H9 (cell line): ENCODE measurements at regions not wholly inside any gene's neighbourhood (a gene's known extent, or its start where the extent isn't known, plus 50 kb on each side); places are given as distances from the start of the nearest gene placed in this dataset.

Experiments
- DNase-seq: peaks from one replicate; pipeline ENCODE4 v3.0.0-alpha.2; 2017
- H2AFZ ChIP-seq: one replicate; pipeline ENCODE4 v1.6.1; 2013; ENCODE audit warnings: mild to moderate bottlenecking, low read length, control low read depth, moderate library complexity
- H2AK5ac ChIP-seq: 2 replicates; pipeline ENCODE4 v1.6.1; 2013; ENCODE audit warnings: low read length, control low read depth, mixed read lengths; ENCODE audit not compliant: insufficient read length
- H2BK120ac ChIP-seq: one replicate; pipeline ENCODE4 v1.6.1; 2013; ENCODE audit warnings: low read depth, mild to moderate bottlenecking, low read length, control low read depth, inconsistent platforms; ENCODE audit not compliant: poor library complexity, severe bottlenecking
- H2BK12ac ChIP-seq: 2 replicates; pipeline ENCODE4 v1.6.1; 2013; ENCODE audit warnings: low read length, control low read depth, mixed read lengths, low read depth; ENCODE audit not compliant: insufficient read length
- H2BK15ac ChIP-seq: 2 replicates; pipeline ENCODE4 v1.6.1; 2013; ENCODE audit warnings: low read depth, low read length, control low read depth
- H2BK20ac ChIP-seq: one replicate; pipeline ENCODE4 v1.6.1; 2013; ENCODE audit warnings: low read depth, mild to moderate bottlenecking, low read length, control low read depth, inconsistent platforms; ENCODE audit not compliant: poor library complexity, severe bottlenecking
- H2BK5ac ChIP-seq: 2 replicates; pipeline ENCODE4 v1.6.1; 2013; ENCODE audit warnings: low read length, control low read depth, mixed read lengths; ENCODE audit not compliant: insufficient read length
- H3K14ac ChIP-seq: 2 replicates; pipeline ENCODE4 v1.6.1; 2013; ENCODE audit warnings: low read length, control low read depth; ENCODE audit not compliant: insufficient read depth
- H3K18ac ChIP-seq: 2 replicates; pipeline ENCODE4 v1.6.1; 2013; ENCODE audit warnings: low read depth, mild to moderate bottlenecking, mixed read lengths, low read length, control low read depth; ENCODE audit not compliant: insufficient read length
- H3K23ac ChIP-seq: 2 replicates; pipeline ENCODE4 v1.6.1; 2013; ENCODE audit warnings: low read length, control low read depth, mixed read lengths, low read depth; ENCODE audit not compliant: insufficient read length
- H3K23me2 ChIP-seq: 2 replicates; pipeline ENCODE4 v1.6.1; 2013; ENCODE audit warnings: low read depth, mild to moderate bottlenecking, mixed read lengths, low read length, control low read depth; ENCODE audit not compliant: insufficient read length, poor library complexity, severe bottlenecking
- H3K27ac ChIP-seq: 2 replicates; pipeline ENCODE4 v1.5.1; 2013; ENCODE audit warnings: low read length, control low read depth, mixed read lengths, low read depth; ENCODE audit not compliant: insufficient read length
- H3K27me3 ChIP-seq: 2 replicates; pipeline ENCODE4 v1.6.1; 2013; ENCODE audit warnings: low read length, control low read depth, inconsistent platforms; ENCODE audit not compliant: insufficient read depth
- H3K4ac ChIP-seq: 2 replicates; pipeline ENCODE4 v1.6.1; 2013; ENCODE audit warnings: low read depth, mild to moderate bottlenecking, control low read depth, inconsistent platforms, low read length, moderate library complexity
- H3K4me1 ChIP-seq: 2 replicates; pipeline ENCODE4 v1.6.1; 2013; ENCODE audit warnings: low read length, control low read depth, inconsistent platforms; ENCODE audit not compliant: insufficient read depth
- H3K4me2 ChIP-seq: 2 replicates; pipeline ENCODE4 v1.6.1; 2013; ENCODE audit warnings: low read length, control low read depth, mixed read lengths; ENCODE audit not compliant: insufficient read length, insufficient read depth
- H3K56ac ChIP-seq: 2 replicates; pipeline ENCODE4 v1.6.1; 2013; ENCODE audit warnings: low read depth, mild to moderate bottlenecking, mixed read lengths, low read length, control low read depth; ENCODE audit not compliant: insufficient read length
- H3K79me1 ChIP-seq: 2 replicates; pipeline ENCODE4 v1.6.1; 2013; ENCODE audit warnings: low read depth, mild to moderate bottlenecking, moderate library complexity, low read length, control low read depth, inconsistent platforms; ENCODE audit not compliant: insufficient read depth, poor library complexity, severe bottlenecking
- H3K79me2 ChIP-seq: 2 replicates; pipeline ENCODE4 v1.6.1; 2013; ENCODE audit warnings: low read length, control low read depth, inconsistent platforms; ENCODE audit not compliant: insufficient read depth
- H3K9ac ChIP-seq: 2 replicates; pipeline ENCODE4 v1.6.1; 2013; ENCODE audit warnings: low read length, control low read depth, mixed read lengths; ENCODE audit not compliant: insufficient read length; ENCODE audit errors: extremely low read depth
- H3K9me3 ChIP-seq: one replicate; pipeline ENCODE4 v1.6.1; 2013; ENCODE audit warnings: low read depth, low read length, inconsistent platforms; ENCODE audit not compliant: control insufficient read depth
- H3T11ph ChIP-seq: one replicate; pipeline ENCODE4 v1.6.1; 2013; ENCODE audit warnings: mild to moderate bottlenecking, low read length, control low read depth, inconsistent platforms
- H4K20me1 ChIP-seq: one replicate; pipeline ENCODE4 v1.6.1; 2013; ENCODE audit not compliant: control insufficient read depth, insufficient read length, insufficient read depth
- H4K5ac ChIP-seq: 2 replicates; pipeline ENCODE4 v1.6.1; 2013; ENCODE audit warnings: low read depth, mild to moderate bottlenecking, mixed read lengths, low read length, control low read depth; ENCODE audit not compliant: insufficient read length
- H4K8ac ChIP-seq: replicated peaks from 2 replicates; pipeline ENCODE4 v1.6.1; 2013; ENCODE audit warnings: low read length, control low read depth, mixed read lengths, low read depth; ENCODE audit not compliant: insufficient read length
- H4K91ac ChIP-seq: 2 replicates; pipeline ENCODE4 v1.6.1; 2013; ENCODE audit warnings: low read depth, mild to moderate bottlenecking, moderate library complexity, mixed read lengths, low read length, control low read depth; ENCODE audit not compliant: insufficient read length
- H3K27ac Mint-ChIP-seq, 3 experiments: 2 replicates in 2 of 3; 3 replicates in 1 of 3; pipeline ENCODE4 v1.8.0; 2020 to 2021; ENCODE audit warnings: mixed read lengths in 3 of 3, mild to moderate bottlenecking in 1 of 3, moderate library complexity in 1 of 3
- H3K27me3 Mint-ChIP-seq: 2 replicates; pipeline ENCODE4 v1.8.0; 2021; ENCODE audit warnings: low read depth, mild to moderate bottlenecking, moderate library complexity, mixed read lengths
- H3K36me3 Mint-ChIP-seq, 3 experiments: 2 replicates in 2 of 3; 3 replicates in 1 of 3; pipeline ENCODE4 v1.8.0; 2020 to 2021; ENCODE audit warnings: low read depth in 3 of 3, mixed read lengths in 3 of 3; ENCODE audit not compliant: insufficient read depth in 1 of 3
- H3K4me1 Mint-ChIP-seq, 2 experiments: 2 replicates each; pipeline ENCODE4 v1.8.0; 2020; ENCODE audit warnings: mixed read lengths in 2 of 2
- H3K4me3 Mint-ChIP-seq, 2 experiments: 2 replicates in 1 of 2; 3 replicates in 1 of 2; pipeline ENCODE4 v1.8.0; 2020 to 2021; ENCODE audit warnings: mild to moderate bottlenecking in 2 of 2, mixed read lengths in 2 of 2, moderate library complexity in 1 of 2
- H3K9me3 Mint-ChIP-seq, 2 experiments: 2 replicates in 1 of 2; 3 replicates in 1 of 2; pipeline ENCODE4 v1.8.0; 2020; ENCODE audit warnings: mild to moderate bottlenecking in 2 of 2, mixed read lengths in 2 of 2, moderate library complexity in 1 of 2
- WGBS: extraction: QIAGEN DNeasy Blood & Tissue Kit; methylation state at CpG from one replicate; pipeline ENCODE4 v1.1.7; 2013; ENCODE audit warnings: missing lambda C conversion rate, low lambda C conversion rate, mixed read lengths; ENCODE audit not compliant: insufficient read length; ENCODE audit errors: extremely low coverage; 5-methylcytosine and 5-hydroxymethylcytosine counted together
- TF ChIP-seq, protein P1 (sequence below): fragments of 200-600 bp; sonication (generic); conservative IDR thresholded peaks from 3 replicates; pipeline ENCODE4 v1.8.0; 2021; ENCODE audit warnings: antibody characterized with exemption, mild to moderate bottlenecking

DNA sequence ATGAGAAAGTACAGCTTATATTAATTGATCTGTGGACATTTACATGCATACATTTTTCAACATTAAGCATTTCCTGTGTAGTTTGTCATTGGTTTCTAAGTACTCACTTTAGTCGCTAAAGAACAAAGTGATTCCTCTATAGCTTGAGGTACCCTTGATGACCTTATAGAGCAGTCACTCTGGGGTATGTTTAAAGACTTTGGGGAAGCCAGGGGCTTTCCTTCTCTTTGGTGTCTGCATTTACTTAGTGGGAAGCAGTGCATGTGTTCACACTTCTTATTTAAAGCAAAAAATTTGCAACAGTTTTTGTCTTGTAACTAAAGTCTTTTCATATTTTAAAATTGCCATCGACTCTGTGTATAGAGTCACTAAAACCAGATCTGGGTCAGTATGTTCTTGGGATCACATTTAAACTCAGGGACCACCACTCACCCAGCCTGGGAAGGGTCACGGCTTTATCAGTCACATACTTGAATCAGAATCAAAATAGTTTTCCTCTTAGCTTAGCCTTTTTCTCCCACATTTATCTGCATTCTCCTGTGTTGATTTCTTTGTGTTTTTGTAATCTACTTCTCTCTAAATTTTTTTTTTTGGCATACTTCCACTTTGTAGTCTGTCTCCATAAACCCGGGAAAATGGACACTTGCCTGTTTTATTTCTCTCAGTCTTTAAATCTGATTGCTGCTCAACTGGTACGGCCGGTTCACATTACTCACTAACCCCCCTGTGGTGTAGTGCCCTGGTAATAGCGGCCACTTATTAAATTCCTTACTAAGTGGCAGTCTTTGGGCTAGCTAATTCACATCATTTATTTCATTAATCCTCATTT lies 143.9 kb upstream of the FBN2 start:
- peaks cover 0 to 1% (median 0%) of the 10 kb centered on the region in 3 experiments; a peak in 1 of 7 replicates for H3K36me3 Mint-ChIP-seq
- WGBS = no CpG with 5 or more reads among the region's 7 CpGs
- Histone ChIP-seq H3K4me2 (no peak overlapping the region), H2BK15ac (no peak overlapping the region), H3K4me1 (peaks cover 2% of the 10 kb centered on the region; the same call in 1 of the 2 replicates), H3K14ac (no peak overlapping the region), H4K20me1 (no peaks in the 10 kb centered on the region), H4K5ac (no peak overlapping the region), H2BK5ac (no peak overlapping the region), H3K27me3 (no peaks in the 10 kb centered on the region), H3K4ac (no peak overlapping the region), H4K8ac (no peak overlapping the region), H2BK20ac (peak overlapping the region; percentile 6), H2BK120ac (no peak overlapping the region), H3K79me2 (no peaks in the 10 kb centered on the region), H2AFZ (no peak overlapping the region), H3K23me2 (no peaks in the 10 kb centered on the region), H3T11ph (no peak overlapping the region), H3K56ac (no peak overlapping the region), H2BK12ac (no peak overlapping the region), H3K18ac (no peak overlapping the region), H3K79me1 (no peaks in the 10 kb centered on the region), H3K9ac (no peak overlapping the region), H3K9me3 (no peaks in the 10 kb centered on the region), H3K23ac (no peak overlapping the region), H2AK5ac (no peak overlapping the region), H3K27ac (no peak overlapping the region), H4K91ac (no peak overlapping the region)
- no peak for DNase-seq
- H3K27me3 Mint-ChIP-seq = no peaks in the 10 kb centered on the region
- H3K4me3 Mint-ChIP-seq = peak overlapping the region; percentile 22 to 48; a peak in 2 of 5 replicates
- peak overlapping the region; percentile 24 to 89 (median 88); a peak in 5 of 7 replicates for H3K27ac Mint-ChIP-seq
- TF ChIP-seq, protein P1, sequence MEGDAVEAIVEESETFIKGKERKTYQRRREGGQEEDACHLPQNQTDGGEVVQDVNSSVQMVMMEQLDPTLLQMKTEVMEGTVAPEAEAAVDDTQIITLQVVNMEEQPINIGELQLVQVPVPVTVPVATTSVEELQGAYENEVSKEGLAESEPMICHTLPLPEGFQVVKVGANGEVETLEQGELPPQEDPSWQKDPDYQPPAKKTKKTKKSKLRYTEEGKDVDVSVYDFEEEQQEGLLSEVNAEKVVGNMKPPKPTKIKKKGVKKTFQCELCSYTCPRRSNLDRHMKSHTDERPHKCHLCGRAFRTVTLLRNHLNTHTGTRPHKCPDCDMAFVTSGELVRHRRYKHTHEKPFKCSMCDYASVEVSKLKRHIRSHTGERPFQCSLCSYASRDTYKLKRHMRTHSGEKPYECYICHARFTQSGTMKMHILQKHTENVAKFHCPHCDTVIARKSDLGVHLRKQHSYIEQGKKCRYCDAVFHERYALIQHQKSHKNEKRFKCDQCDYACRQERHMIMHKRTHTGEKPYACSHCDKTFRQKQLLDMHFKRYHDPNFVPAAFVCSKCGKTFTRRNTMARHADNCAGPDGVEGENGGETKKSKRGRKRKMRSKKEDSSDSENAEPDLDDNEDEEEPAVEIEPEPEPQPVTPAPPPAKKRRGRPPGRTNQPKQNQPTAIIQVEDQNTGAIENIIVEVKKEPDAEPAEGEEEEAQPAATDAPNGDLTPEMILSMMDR = no peak
- peaks cover 0 to under 1% of the 10 kb centered on the region in 2 experiments; a peak in 1 of 5 replicates for H3K9me3 Mint-ChIP-seq
- H3K4me1 Mint-ChIP-seq = peaks cover 19 to 23% of the 10 kb centered on the region in 2 experiments
